ENCODE measurements at regions not wholly inside any gene's neighbourhood (a gene's known extent, or its start where the extent isn't known, plus 50 kb on each side); places are given as distances from the start of the nearest gene placed in this dataset.
"Not testable (repeated sequence)": the region's sequence is repeated elsewhere in the genome, so short reads cannot be mapped to it uniquely, and the experiment has no call there.

DNA sequence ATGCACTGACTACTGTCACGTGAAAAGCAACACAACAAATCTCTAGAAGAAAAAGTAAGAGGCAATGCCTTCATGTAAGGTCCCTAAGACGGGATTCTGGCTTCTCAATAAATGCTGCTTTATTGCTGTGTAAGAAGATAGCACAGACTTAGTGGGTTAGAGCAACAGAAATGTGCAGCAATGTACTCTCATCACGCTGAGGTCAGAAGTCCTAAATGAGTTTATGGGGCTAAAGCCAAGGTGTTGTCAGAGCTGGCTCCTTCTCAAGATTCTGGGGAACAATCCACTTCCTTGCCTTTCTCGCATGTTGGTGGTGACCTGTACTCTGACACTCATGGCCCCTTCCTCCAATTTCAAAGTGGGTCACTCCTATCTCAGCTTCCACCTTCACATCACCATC, 93.4 kb downstream of the SHANK2 start:
- Mint-ChIP-seq H3K9me3 (no peaks in the 10 kb centered on the region), H3K27ac (no peak overlapping the region), H3K27me3 (peaks cover 5 to 13% of the 10 kb centered on the region in 2 donors), H3K4me3 (no peak overlapping the region), H3K36me3 (no peaks in the 10 kb centered on the region), H3K4me1 (no peaks in the 10 kb centered on the region)
- no peaks in the 10 kb centered on the region for H3K4me1 ChIP-seq (ENCODE audit: insufficient read depth, low read length)
- H3K4me3 ChIP-seq (ENCODE audit: low read length in 2 of 2), result no peak overlapping the region
- H3K27ac ChIP-seq (ENCODE audit: low read depth, low read length), result no peak overlapping the region
- H3K9me3 ChIP-seq (ENCODE audit: control insufficient read depth in 1 of 2, low read length in 2 of 2), result no peaks in the 10 kb centered on the region
- ChIA-PET POLR2A (ENCODE audit: partially characterized antibody) (no interaction called here), CTCF (ENCODE audit: partially characterized antibody) (no interaction called here)
- intact Hi-C loops (cut with micrococcal nuclease), result no loop called here
- H3K27me3 ChIP-seq (ENCODE audit: insufficient read depth, low read length), result no peaks in the 10 kb centered on the region
- no peak for DNase-seq
- H3K36me3 ChIP-seq (ENCODE audit: insufficient read depth, low read length), result no peaks in the 10 kb centered on the region

DNA sequence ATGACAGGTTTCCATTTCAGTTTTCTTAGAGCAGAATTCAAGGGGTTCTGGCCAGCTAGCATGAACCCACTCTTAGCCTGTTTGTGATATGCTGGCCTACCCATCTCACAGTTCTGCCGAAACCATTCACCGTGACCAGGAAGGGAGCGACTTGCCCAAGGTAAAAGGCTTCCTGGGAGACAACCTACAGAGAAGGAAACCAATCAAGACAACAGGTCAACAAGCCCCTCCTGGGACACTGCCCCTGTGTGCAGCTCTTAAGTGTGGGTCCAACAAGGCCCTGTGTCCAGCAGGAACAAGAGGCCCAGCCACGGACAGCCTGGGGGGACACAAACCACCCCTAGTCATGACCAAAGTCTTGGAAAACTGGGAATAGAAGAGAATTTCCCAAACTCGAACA, 94.7 kb downstream of the SHANK2 start:
- not testable (repeated sequence) for H3K9me3 Mint-ChIP-seq

DNA sequence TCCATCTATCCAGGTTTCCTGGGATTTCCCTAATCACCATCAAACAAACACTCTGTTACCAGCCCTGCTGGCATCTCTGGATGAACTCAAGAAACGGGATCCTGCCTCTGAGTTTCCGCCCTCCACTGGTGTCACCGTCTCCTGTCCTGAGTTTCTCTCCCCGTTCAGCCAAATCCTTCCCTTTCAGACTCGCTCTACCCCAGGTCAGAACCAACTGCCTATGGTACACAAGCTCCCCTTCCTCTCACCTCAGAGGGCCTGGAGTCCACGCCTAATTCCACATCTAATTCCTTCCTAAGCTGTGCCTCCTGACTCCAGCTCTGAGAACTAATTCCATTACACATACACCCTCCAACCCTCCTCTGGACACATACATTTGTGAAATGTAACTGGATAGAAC, 96.1 kb downstream of the SHANK2 start:
- H3K9me3 Mint-ChIP-seq, result peaks cover 0 to 3% (median 0%) of the 10 kb centered on the region in 8 donors
- H3K27me3 Mint-ChIP-seq, result peaks cover 13 to 14% of the 10 kb centered on the region in 2 donors
- DNase-seq, result no peak
- Histone ChIP-seq H3K9me3 (ENCODE audit: control insufficient read depth in 1 of 2, low read length in 2 of 2) (no peaks in the 10 kb centered on the region), H3K4me1 (ENCODE audit: insufficient read depth, low read length) (no peaks in the 10 kb centered on the region), H3K27ac (ENCODE audit: low read depth, low read length) (no peak overlapping the region), H3K27me3 (ENCODE audit: insufficient read depth, low read length) (no peaks in the 10 kb centered on the region), H3K4me3 (ENCODE audit: low read length in 2 of 2) (no peak overlapping the region), H3K36me3 (ENCODE audit: insufficient read depth, low read length) (no peaks in the 10 kb centered on the region)
- intact Hi-C loops (cut with micrococcal nuclease), result no loop called here
- ChIA-PET POLR2A (ENCODE audit: partially characterized antibody) (no interaction called here), CTCF (ENCODE audit: partially characterized antibody) (no interaction called here)
- no peak overlapping the region for H3K27ac Mint-ChIP-seq
- H3K36me3 Mint-ChIP-seq, result no peaks in the 10 kb centered on the region
- H3K4me1 Mint-ChIP-seq, result peaks cover 0 to 7% (median 0%) of the 10 kb centered on the region in 4 donors
- H3K4me3 Mint-ChIP-seq, result no peak overlapping the region

More for the DNA sequence above, 94.7 kb downstream of the SHANK2 start:
- H3K4me3 Mint-ChIP-seq; POLR2A ChIA-PET (ENCODE audit: partially characterized antibody); intact Hi-C loops (cut with micrococcal nuclease); H3K36me3 Mint-ChIP-seq; H3K27me3 ChIP-seq (ENCODE audit: insufficient read depth, low read length); H3K27ac ChIP-seq (ENCODE audit: low read depth, low read length); H3K9me3 ChIP-seq (ENCODE audit: control insufficient read depth in 1 of 2, low read length in 2 of 2); H3K36me3 ChIP-seq (ENCODE audit: insufficient read depth, low read length); DNase-seq; CTCF ChIA-PET (ENCODE audit: partially characterized antibody); H3K4me1 Mint-ChIP-seq; H3K4me3 ChIP-seq (ENCODE audit: low read length in 2 of 2); H3K4me1 ChIP-seq (ENCODE audit: insufficient read depth, low read length); H3K27ac Mint-ChIP-seq: not testable (repeated sequence)
- H3K27me3 Mint-ChIP-seq, result peaks cover 7 to 13% of the 10 kb centered on the region in 2 donors

DNA sequence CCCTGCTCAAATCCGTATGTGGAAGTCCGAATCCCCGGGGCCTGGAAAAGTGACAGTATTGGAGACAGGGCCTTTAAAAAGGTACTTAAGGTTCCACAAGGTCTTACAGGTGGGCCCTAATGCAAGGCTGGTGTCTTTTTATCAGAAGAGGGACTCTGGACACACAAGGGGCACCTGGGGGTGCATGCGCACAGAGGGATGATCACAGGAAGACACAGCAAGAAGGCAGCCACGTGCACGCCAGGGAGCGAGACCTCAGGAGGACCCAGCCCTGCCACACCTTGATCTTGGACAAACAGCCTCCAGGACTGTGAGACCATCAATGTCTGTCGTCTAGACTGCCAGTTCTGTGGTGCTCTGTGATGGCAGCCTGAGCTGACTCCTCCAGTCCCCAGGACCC, 96.5 kb downstream of the SHANK2 start:
- H3K27me3 ChIP-seq (ENCODE audit: insufficient read depth, low read length), result no peaks in the 10 kb centered on the region
- DNase-seq, result no peak
- H3K36me3 ChIP-seq (ENCODE audit: insufficient read depth, low read length), result no peaks in the 10 kb centered on the region
- H3K9me3 ChIP-seq (ENCODE audit: control insufficient read depth in 1 of 2, low read length in 2 of 2), result no peaks in the 10 kb centered on the region
- Mint-ChIP-seq H3K36me3 (no peaks in the 10 kb centered on the region), H3K4me3 (no peak overlapping the region), H3K27me3 (peaks cover 12 to 14% of the 10 kb centered on the region in 2 donors), H3K27ac (no peak overlapping the region), H3K4me1 (peaks cover 0 to 7% (median 0%) of the 10 kb centered on the region in 4 donors), H3K9me3 (peaks cover 0 to 3% (median 0%) of the 10 kb centered on the region in 8 donors)
- intact Hi-C loops (cut with micrococcal nuclease), result no loop called here
- H3K4me3 ChIP-seq (ENCODE audit: low read length in 2 of 2), result no peak overlapping the region
- ChIA-PET POLR2A (ENCODE audit: partially characterized antibody) (no interaction called here), CTCF (ENCODE audit: partially characterized antibody) (no interaction called here)
- no peak overlapping the region for H3K27ac ChIP-seq (ENCODE audit: low read depth, low read length)
- H3K4me1 ChIP-seq (ENCODE audit: insufficient read depth, low read length), result no peaks in the 10 kb centered on the region

DNA sequence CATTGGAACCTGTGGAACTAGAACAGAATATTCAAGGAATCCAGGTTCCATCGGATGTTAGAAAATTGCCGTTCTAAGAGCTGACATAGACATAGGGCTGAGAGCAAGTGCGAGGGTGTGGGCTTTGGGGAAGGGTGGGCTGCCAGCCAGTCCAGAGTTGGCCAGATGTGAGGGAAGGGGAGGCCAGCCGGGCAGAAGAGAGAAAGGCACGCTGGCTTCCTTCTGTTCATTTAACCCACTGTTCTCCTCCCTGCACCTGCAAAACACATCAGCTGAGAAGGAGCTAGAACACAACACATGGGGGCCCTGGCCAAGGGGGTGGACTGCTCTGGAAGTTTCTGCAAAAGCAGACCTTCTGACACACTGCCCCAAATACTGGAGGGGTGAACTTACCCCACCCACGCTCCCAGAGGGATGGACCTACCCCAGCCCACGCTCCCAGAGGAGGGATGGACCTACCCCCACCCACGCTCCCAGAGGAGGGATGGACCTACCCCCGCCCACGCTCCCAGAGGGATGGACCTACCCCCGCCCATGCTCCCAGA, 98.0 kb downstream of the SHANK2 start:
- no peak overlapping the region for H3K27ac ChIP-seq (ENCODE audit: low read depth, low read length)
- ChIA-PET CTCF (ENCODE audit: partially characterized antibody) (no interaction called here), POLR2A (ENCODE audit: partially characterized antibody) (no interaction called here)
- intact Hi-C loops (cut with micrococcal nuclease), result no loop called here
- H3K4me1 ChIP-seq (ENCODE audit: insufficient read depth, low read length), result no peaks in the 10 kb centered on the region
- DNase-seq, result no peak
- no peak overlapping the region for H3K4me3 ChIP-seq (ENCODE audit: low read length in 2 of 2)
- no peaks in the 10 kb centered on the region for H3K36me3 ChIP-seq (ENCODE audit: insufficient read depth, low read length)
- Mint-ChIP-seq H3K4me3 (no peak overlapping the region), H3K36me3 (no peaks in the 10 kb centered on the region), H3K27me3 (peaks cover 11 to 15% of the 10 kb centered on the region in 2 donors), H3K4me1 (peaks cover 0 to 7% (median 0%) of the 10 kb centered on the region in 4 donors), H3K9me3 (peaks cover 0 to 3% (median 0%) of the 10 kb centered on the region in 8 donors), H3K27ac (no peak overlapping the region)
- no peaks in the 10 kb centered on the region for H3K9me3 ChIP-seq (ENCODE audit: control insufficient read depth in 1 of 2, low read length in 2 of 2)
- H3K27me3 ChIP-seq (ENCODE audit: insufficient read depth, low read length), result no peaks in the 10 kb centered on the region

DNA sequence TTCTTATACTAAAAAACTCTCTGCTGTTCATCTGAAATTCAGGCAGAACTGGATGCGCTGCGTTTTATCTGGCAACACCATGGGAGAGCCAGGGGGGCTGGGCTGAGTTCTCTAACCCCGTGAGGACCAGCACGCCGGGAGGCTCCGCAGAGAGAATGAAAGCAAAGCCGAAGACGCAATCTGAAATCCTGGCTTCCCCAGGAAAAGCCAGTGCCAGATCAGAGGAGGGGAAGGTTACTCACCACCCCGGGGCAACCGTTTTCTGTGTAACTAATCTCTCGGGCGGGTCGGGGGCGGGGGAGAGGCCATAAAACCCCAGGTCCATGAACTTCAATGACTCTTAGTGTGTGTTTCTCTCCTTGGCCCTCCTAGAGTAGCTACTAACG, 99.4 kb downstream of the SHANK2 start:
- CTCF ChIA-PET (ENCODE audit: partially characterized antibody), result no interaction called here
- Mint-ChIP-seq H3K27ac (no peak overlapping the region), H3K4me1 (peaks cover 0 to 7% (median 0%) of the 10 kb centered on the region in 4 donors), H3K4me3 (no peak overlapping the region), H3K36me3 (no peaks in the 10 kb centered on the region), H3K9me3 (peaks cover 0 to 7% (median 0%) of the 10 kb centered on the region in 8 donors), H3K27me3 (peaks cover 14 to 15% of the 10 kb centered on the region in 2 donors)
- H3K4me1 ChIP-seq (ENCODE audit: insufficient read depth, low read length), result no peaks in the 10 kb centered on the region
- no peak for DNase-seq
- H3K4me3 ChIP-seq (ENCODE audit: low read length in 2 of 2), result no peak overlapping the region
- intact Hi-C loops (cut with micrococcal nuclease), result no loop called here
- H3K36me3 ChIP-seq (ENCODE audit: insufficient read depth, low read length), result no peaks in the 10 kb centered on the region
- no peaks in the 10 kb centered on the region for H3K9me3 ChIP-seq (ENCODE audit: control insufficient read depth in 1 of 2, low read length in 2 of 2)
- POLR2A ChIA-PET (ENCODE audit: partially characterized antibody), result no interaction called here
- no peaks in the 10 kb centered on the region for H3K27me3 ChIP-seq (ENCODE audit: insufficient read depth, low read length)
- H3K27ac ChIP-seq (ENCODE audit: low read depth, low read length), result no peak overlapping the region

DNA sequence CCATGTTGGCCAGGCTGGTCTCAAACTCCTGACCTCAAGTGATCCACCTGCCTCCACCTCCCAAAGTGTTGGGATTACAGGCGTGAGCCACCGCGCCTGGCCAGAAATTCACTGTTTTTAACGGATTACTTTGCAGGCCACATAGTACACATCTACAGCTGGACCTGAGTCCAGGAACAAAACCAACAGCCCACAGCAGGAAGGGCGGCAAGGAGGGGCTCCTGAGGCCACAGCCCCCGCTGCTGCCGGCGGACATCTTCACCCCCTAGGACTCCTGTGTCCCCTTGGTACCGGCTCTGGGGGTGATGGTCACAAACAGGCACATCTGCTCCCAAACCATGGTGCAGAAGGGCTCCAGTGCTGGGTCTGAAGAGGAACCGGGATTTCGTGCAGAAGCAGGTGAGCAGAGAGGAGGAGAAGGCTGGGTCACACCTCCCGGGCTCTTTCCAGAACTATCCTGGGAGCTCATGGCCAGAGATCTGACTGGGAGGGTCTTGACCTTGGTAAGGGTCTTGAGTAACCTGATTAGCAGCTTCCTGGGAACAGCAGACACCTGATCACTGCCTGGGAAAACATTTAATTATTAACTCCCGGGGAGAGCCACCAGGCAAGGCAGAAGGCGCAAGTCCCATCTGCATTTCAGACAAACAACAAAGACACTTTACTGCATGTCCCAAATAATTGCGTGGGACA, 99.9 kb downstream of the SHANK2 start:
- H3K4me3 Mint-ChIP-seq; POLR2A ChIA-PET (ENCODE audit: partially characterized antibody); H3K36me3 Mint-ChIP-seq: not testable (repeated sequence)

More for the DNA sequence above, 99.9 kb downstream of the SHANK2 start:
- intact Hi-C loops (cut with micrococcal nuclease); H3K27me3 ChIP-seq (ENCODE audit: insufficient read depth, low read length); H3K4me3 ChIP-seq (ENCODE audit: low read length in 2 of 2); H3K9me3 ChIP-seq (ENCODE audit: control insufficient read depth in 1 of 2, low read length in 2 of 2); H3K27ac ChIP-seq (ENCODE audit: low read depth, low read length); H3K36me3 ChIP-seq (ENCODE audit: insufficient read depth, low read length); CTCF ChIA-PET (ENCODE audit: partially characterized antibody); H3K4me1 ChIP-seq (ENCODE audit: insufficient read depth, low read length); H3K9me3 Mint-ChIP-seq; H3K4me1 Mint-ChIP-seq; DNase-seq; H3K27ac Mint-ChIP-seq: not testable (repeated sequence)
- peaks cover 13 to 15% of the 10 kb centered on the region in 2 donors for H3K27me3 Mint-ChIP-seq

Data from CD4-positive, alpha-beta memory T cell (primary cell).